Mucosa of stomach (tissue), 1 donor: ENCODE measurements at regions not wholly inside any gene's neighbourhood (a gene's known extent, or its start where the extent isn't known, plus 50 kb on each side); places are given as distances from the start of the nearest gene placed in this dataset.

ENCODE experiments used
- H3K27me3 ChIP-seq: one replicate; pipeline ENCODE4 v1.7.0; 2013; ENCODE audit warnings: mild to moderate bottlenecking, low read length; ENCODE audit not compliant: control insufficient read depth, insufficient read depth
- H3K36me3 ChIP-seq: one replicate; pipeline ENCODE4 v1.7.0; 2013; ENCODE audit warnings: low read length; ENCODE audit not compliant: control insufficient read depth, insufficient read depth
- H3K4me1 ChIP-seq: one replicate; pipeline ENCODE4 v1.7.0; 2013; ENCODE audit warnings: mild to moderate bottlenecking, low read length; ENCODE audit not compliant: control insufficient read depth, insufficient read depth
- H3K4me3 ChIP-seq: one replicate; pipeline ENCODE4 v1.7.0; 2013; ENCODE audit warnings: low read length
- H3K9ac ChIP-seq: one replicate; pipeline ENCODE4 v1.7.0; 2013; ENCODE audit warnings: mild to moderate bottlenecking, low read length, moderate library complexity
- H3K9me3 ChIP-seq: one replicate; pipeline ENCODE4 v1.7.0; 2013; ENCODE audit warnings: mild to moderate bottlenecking, low read length, moderate library complexity; ENCODE audit not compliant: control insufficient read depth
- donor health status: Pancreatic carcinoma.

DNA sequence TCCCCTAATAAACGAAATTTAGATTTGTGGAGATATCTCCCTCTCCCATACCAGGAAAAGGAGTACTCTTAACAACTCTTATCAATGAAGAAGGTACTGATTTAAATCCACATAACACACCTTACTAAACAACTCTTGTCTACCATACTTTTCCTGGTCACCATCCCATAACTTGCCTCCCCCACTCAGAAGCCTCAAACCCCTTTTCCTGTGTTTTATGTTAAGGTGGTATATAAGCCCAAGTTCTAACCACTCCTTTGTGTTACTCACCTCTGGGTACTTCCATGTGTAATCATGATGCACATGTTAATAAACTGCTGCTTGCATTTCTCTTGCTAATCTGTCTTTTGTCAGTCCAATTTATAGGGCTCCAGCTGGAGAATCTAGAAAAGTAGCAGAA, 330.7 kb downstream of the CD83 start:
- no peaks in the 10 kb centered on the region for H3K36me3 ChIP-seq
- no peaks in the 10 kb centered on the region for H3K27me3 ChIP-seq
- H3K9me3 ChIP-seq: no peaks in the 10 kb centered on the region
- H3K4me1 ChIP-seq: no peaks in the 10 kb centered on the region
- no peak overlapping the region for H3K9ac ChIP-seq
- no peak overlapping the region for H3K4me3 ChIP-seq

DNA sequence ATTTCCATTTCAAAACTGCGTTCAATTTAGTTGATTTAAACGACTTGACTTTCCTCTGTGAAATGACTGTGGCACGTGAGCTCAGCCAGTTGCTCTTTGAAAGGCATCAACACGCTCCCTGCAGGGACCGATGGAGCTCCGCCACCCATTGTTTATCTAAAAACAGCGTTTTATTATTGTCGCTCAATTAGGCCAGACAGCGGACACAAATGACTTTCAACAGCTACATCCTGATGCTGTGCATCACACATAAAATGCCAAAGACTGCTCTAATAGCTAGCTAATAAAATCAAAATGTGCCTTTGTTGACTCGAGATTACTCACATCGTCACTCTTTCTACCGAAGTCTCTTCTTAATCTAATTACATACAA, 332.5 kb downstream of the CD83 start:
- Histone ChIP-seq H3K9me3 (no peaks in the 10 kb centered on the region), H3K9ac (no peak overlapping the region), H3K27me3 (no peaks in the 10 kb centered on the region), H3K4me1 (no peaks in the 10 kb centered on the region), H3K4me3 (no peak overlapping the region), H3K36me3 (no peaks in the 10 kb centered on the region)

DNA sequence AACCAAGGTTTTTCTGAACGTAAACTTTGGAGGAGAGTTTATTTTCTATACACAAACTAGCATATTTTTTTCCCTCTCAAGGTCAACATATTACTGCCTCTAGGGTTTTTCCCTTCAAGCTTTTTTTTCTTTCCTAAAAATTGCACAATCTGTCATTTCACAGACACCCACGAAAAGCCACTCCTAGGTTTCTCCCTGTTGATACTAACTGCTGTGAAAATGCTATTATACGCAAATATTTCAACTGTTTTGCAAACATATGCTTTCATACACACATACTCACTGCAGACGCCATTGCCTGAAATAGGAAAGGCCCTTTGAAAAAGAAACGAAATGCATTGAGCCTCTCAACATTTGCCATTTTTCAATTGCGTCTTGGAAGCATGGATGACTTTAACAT, 333.0 kb downstream of the CD83 start:
- H3K9ac ChIP-seq: no peak overlapping the region
- H3K9me3 ChIP-seq: no peaks in the 10 kb centered on the region
- no peak overlapping the region for H3K4me3 ChIP-seq
- H3K36me3 ChIP-seq: no peaks in the 10 kb centered on the region
- no peaks in the 10 kb centered on the region for H3K4me1 ChIP-seq
- no peaks in the 10 kb centered on the region for H3K27me3 ChIP-seq

DNA sequence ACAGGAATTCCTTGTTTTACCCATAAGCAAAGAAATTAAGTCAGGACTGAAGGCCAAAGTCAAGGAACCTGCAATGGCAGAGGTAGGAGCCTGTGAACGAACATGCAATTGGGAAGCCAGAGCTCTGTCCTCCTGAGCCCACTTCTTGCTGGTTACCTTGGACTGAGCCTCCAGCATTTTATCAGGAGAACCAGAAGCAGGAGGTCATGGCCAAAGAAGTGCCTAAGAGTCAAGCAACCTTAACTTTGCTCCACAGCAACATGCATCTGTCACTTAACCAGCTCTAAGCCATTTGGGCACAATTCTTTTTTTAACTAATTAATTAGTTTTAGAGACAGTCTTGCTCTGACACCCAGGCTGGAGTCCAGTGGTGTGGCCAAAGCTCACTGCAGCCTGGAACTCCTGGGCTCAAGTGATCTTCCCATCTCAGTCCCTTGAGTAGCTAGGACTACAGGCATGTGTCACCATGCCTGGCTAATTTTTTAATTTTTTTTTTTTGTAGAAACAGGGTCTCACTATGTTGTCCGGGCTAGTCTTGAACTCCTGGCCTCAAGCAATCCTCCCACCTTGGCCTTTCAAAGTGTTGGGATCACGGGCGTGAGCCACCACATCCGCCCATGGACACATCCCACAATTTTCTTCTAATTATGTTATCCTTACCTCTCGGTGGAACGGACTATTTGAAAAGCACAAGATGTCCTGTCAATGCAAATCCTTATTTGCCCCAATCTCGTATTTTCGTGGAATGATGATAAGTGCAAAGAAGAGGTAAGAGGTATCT, 334.2 kb downstream of the CD83 start:
- H3K4me1 ChIP-seq: peaks cover 1% of the 10 kb centered on the region
- H3K9ac ChIP-seq: no peak overlapping the region
- no peak overlapping the region for H3K4me3 ChIP-seq
- no peaks in the 10 kb centered on the region for H3K36me3 ChIP-seq
- H3K27me3 ChIP-seq: no peaks in the 10 kb centered on the region
- H3K9me3 ChIP-seq: no peaks in the 10 kb centered on the region

DNA sequence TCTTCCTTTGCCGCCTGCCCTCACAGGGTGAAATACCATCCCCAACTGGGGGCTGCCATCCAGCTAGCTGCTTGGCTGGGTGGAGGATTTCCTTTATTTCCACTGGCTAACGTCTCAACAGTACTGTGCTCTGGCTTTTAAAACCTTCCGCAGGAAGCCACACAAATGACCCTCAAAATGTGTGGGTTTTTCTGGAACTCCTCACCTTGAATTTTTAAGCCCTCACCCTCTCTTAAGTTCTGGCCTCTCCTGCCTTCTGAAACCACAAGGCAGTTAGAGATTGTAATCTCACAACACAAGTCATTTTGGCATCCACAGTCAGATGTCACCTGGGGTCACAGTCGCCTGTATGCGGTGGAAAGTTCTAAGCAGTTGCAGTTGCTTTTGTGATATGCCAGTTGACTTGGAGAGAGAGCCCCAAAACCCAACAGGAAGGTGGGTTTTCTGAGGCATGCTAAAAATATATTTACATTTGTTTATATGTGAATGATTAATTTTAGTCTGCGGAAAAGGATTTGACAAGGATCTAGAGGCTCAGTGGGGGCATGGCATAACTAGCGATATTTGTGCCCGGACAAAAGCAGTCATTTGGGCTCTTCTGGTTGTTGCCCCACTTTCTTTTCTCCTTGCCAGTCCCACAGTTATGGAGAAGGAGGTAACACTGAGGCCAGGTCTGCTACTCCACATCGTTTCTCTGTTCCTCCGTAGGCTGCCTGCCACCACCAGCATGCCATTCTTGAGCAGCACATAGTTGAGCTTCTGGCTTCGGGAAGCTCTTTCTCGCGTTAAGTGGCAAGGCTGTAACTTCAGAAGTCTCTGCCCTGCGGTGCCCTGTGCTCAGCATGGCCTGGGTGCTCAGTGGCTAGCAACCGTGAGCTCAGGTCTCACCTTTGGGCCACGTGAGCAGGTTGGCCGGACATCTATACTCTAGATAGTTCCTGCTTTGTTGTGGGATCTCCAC, 335.3 kb downstream of the CD83 start:
- no peak overlapping the region for H3K4me3 ChIP-seq
- H3K4me1 ChIP-seq: peaks cover 4% of the 10 kb centered on the region
- H3K9ac ChIP-seq: no peak overlapping the region
- no peaks in the 10 kb centered on the region for H3K9me3 ChIP-seq
- no peaks in the 10 kb centered on the region for H3K36me3 ChIP-seq
- no peaks in the 10 kb centered on the region for H3K27me3 ChIP-seq

DNA sequence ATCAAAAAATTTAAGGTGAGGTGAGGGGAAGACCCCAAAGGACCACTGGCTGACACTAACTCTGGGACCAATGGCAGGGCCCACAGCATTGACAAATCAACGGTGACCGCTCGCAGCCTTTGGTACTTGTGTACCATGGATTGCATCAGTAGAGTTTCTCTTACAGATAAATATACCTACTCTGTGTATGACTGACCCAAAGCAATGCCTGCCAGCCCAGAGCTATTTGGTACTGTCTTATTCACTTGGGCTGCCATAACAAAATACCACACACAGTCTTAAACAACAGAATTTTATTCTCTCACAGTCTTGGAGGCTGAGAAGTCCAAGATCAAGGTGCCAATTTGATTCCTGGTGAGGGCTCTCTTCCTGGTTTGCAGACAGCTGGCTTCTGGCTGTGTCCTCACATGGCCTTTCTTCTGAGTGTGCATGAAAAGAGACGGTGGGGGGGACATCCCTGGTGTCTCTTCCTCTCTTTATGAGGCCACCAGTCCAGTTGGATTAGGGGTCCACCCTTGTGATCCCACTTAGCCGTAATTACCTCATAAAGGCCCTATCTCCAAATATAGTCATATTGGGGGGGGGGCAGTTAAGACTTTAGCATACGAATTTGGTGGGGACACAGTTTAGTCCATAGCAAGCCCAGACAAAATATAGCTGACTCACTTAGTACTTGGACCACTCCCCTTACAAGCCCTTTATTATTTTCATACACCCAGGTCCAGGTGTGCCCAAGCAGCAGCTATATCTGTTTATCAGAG, 336.3 kb downstream of the CD83 start:
- no peaks in the 10 kb centered on the region for H3K36me3 ChIP-seq
- H3K9me3 ChIP-seq: no peaks in the 10 kb centered on the region
- H3K4me1 ChIP-seq: peaks cover 4% of the 10 kb centered on the region
- no peak overlapping the region for H3K4me3 ChIP-seq
- no peak overlapping the region for H3K9ac ChIP-seq
- no peaks in the 10 kb centered on the region for H3K27me3 ChIP-seq

DNA sequence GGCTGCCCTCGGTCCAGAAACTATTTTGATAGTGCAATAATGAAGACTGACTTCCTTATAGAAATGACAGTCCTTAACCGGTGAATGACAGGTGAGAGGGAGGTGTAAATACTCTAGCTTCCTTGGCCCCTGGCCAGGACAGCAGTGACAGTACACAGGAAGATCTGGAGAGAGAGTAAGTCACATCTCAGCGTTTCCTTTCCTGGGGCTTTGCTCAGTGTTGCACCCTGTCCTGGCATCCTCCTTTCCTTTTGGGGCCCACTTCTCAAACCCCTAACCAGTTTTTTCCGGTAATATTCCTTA, 336.9 kb downstream of the CD83 start:
- H3K4me1 ChIP-seq: peaks cover 4% of the 10 kb centered on the region
- no peaks in the 10 kb centered on the region for H3K9me3 ChIP-seq
- no peaks in the 10 kb centered on the region for H3K36me3 ChIP-seq
- H3K27me3 ChIP-seq: no peaks in the 10 kb centered on the region
- H3K4me3 ChIP-seq: no peak overlapping the region
- H3K9ac ChIP-seq: no peak overlapping the region

DNA sequence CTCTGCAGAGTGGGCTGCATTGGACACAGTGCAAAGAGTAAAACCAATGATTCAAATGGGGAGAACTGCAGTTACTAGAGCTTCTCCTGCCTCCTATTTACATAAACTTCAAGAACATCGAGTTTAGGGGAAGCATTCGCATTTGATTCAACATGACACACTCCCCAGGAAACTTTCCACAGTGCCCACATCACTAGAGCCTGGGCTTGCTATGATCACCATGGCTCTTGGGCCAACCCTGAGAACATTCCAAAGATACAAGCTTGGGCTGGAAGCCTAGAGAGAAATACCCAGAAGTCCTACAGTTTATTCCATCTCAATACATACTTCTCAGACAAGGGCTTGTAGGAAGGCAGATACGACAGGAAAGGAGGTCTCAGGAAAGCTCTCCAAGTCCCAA, 337.9 kb downstream of the CD83 start:
- Histone ChIP-seq H3K9ac (no peak overlapping the region), H3K4me1 (peaks cover 4% of the 10 kb centered on the region), H3K36me3 (no peaks in the 10 kb centered on the region), H3K9me3 (no peaks in the 10 kb centered on the region), H3K27me3 (no peaks in the 10 kb centered on the region), H3K4me3 (no peak overlapping the region)

DNA sequence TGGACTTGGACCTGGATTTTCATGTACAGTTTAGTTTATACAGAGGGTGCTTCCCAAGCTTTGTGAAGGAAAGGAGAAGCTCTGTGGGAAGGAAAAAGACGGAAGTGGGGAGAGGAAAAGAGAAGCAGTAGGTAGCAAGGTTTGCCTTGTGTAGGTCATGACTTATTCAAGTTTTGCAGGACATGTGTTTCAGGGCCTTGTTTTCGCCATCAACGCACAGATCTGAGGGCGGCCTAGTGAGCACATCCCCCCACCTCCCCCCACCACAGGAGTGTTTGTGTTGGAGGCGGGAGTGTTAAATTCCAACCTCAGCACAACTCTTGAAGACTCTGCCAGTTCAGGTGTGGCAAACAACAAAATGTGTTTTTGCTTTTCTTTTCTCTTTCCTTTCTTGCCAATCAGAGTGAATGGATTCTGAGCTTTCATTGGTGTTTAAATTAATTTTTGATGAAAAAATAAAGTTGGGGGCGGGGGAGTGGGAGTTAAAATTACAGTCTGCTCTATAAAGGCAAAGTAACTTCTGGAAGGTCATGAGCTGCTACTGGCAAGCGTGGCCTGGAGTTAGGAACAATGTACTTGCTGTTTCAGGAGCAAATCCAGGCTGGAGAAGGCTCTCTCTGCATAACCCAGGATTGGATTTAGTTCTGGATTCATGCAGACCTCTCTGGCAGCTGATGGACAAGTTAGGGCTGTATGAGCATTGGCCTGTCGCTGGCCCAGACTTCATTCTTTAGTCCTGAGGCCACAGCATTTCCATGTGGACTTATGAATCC, 338.5 kb downstream of the CD83 start:
- Histone ChIP-seq H3K4me1 (peaks cover 4% of the 10 kb centered on the region), H3K9ac (no peak overlapping the region), H3K36me3 (no peaks in the 10 kb centered on the region), H3K27me3 (no peaks in the 10 kb centered on the region), H3K9me3 (no peaks in the 10 kb centered on the region), H3K4me3 (no peak overlapping the region)

DNA sequence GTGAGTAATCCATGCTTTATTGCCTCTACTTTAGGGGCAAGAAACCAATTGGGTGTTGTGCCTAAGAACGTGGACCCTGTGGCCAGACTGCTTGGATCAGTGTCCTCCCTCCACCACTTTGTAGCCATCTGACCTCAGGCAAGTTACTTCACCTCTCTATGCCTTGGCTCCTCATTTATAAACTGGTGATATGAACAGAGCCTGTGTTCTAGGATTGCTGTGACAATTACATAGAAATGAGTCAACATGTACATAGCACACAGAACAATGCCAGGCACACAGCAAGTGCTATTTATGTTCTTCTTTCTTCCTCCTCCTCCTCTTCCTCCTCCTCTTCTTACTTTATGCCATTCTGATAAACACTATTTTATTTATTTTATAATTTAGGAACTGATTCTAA, 339.4 kb downstream of the CD83 start:
- H3K4me1 ChIP-seq: peaks cover 4% of the 10 kb centered on the region
- no peaks in the 10 kb centered on the region for H3K36me3 ChIP-seq
- no peak overlapping the region for H3K9ac ChIP-seq
- H3K27me3 ChIP-seq: no peaks in the 10 kb centered on the region
- no peak overlapping the region for H3K4me3 ChIP-seq
- no peaks in the 10 kb centered on the region for H3K9me3 ChIP-seq

DNA sequence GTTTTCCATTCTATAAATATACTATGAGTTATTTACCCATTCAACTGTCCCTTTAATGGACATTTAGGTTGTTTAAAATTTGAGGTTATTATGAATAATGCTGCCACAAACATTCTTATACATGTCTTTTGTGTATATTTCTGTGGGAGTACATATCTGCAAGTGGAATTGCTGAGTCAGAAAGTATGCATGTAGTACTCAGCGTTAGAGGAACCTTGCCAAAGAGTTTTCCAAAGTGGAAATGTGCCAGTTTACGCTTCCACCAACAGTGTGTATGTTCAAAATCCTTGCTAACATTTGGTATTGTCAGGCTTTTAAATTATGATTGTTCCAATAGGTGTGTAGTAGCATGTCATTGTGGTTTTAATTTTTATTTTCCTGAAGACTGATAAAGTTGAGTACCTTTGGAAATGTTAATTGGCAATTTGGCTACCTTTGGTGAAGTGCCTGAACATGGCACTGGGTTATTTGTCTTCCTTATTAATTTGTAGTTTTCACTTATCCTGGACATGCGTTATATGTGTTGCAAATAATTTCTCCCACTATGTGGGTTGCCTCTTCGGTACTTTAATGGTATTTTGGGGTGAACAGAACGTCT, 341.2 kb downstream of the CD83 start:
- no peak overlapping the region for H3K9ac ChIP-seq
- no peaks in the 10 kb centered on the region for H3K27me3 ChIP-seq
- no peaks in the 10 kb centered on the region for H3K36me3 ChIP-seq

More for the DNA sequence above, 341.2 kb downstream of the CD83 start:
- Histone ChIP-seq H3K4me3 (no peak overlapping the region), H3K9me3 (no peaks in the 10 kb centered on the region), H3K4me1 (peaks cover 4% of the 10 kb centered on the region)
